Large intestine (tissue), 3 donors: ENCODE measurements at regions not wholly inside any gene's neighbourhood (a gene's known extent, or its start where the extent isn't known, plus 50 kb on each side); places are given as distances from the start of the nearest gene placed in this dataset.
"Not testable (repeated sequence)": the region's sequence is repeated elsewhere in the genome, so short reads cannot be mapped to it uniquely, and the experiment has no call there.

Experiments used
- DNase-seq, 2 donors: peaks; one replicate each; pipeline versions ENCODE4 v3.0.0 to v3.0.0-alpha.2; 2013
- H3K27ac ChIP-seq: one replicate; pipeline ENCODE4 v1.5.1; 2013; ENCODE audit warnings: low read length
- H3K27me3 ChIP-seq: 2 replicates; pipeline ENCODE4 v1.6.1; 2013; ENCODE audit warnings: low read length; ENCODE audit not compliant: control insufficient read depth, insufficient read depth
- H3K36me3 ChIP-seq: 2 replicates; pipeline ENCODE4 v1.6.1; 2013; ENCODE audit warnings: low read length; ENCODE audit not compliant: control insufficient read depth, insufficient read depth
- H3K4me1 ChIP-seq: one replicate; pipeline ENCODE4 v1.6.1; 2013; ENCODE audit warnings: low read length; ENCODE audit not compliant: control insufficient read depth, insufficient read depth
- H3K4me3 ChIP-seq: one replicate; pipeline ENCODE4 v1.5.1; 2013; ENCODE audit warnings: low read length
- H3K9me3 ChIP-seq: one replicate; pipeline ENCODE4 v1.6.1; 2013; ENCODE audit warnings: mild to moderate bottlenecking, low read depth, low read length, moderate library complexity; ENCODE audit not compliant: control insufficient read depth
- WGBS: methylation state at CpG from one replicate; pipeline ENCODE4 v1.1.5; 2013; ENCODE audit warnings: low lambda C conversion rate; ENCODE audit not compliant: insufficient coverage; 5-methylcytosine and 5-hydroxymethylcytosine counted together

DNA sequence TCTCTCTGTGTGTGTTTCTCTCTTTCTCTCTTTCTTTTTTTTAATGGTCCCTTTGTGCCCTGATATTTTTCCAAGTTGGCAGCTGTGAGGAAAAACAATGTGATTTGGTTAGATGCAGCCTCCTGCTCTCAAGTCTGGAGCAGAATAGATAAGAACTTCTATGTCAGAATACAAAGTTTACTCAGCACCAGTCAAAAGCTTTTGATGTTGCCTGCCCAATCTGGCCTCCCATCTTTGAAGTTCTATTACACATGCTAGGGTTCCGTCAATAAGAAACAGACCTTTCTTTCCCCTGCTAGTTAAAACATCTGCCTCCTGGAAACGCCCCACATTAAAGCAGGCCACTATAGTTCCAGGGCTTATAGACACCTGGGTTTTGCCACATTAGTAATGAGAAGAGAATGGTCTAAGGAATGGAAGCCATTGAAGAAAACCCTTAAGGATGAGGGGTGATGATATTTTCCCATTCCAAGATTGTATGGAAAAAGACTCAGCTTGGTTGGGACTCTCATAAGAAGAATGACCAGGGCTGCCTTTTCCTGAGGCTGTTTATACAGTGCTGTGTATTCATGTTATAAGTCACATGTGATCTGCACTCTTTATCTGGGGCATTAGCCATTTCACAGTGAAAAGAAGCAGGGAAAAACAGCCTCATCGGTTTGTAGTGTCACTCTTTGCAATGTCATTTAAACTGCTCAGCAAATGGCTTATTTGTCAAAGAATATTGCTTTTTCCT is 414.7 kb upstream of the PROX1 start:
- H3K36me3 ChIP-seq, result no peaks in the 10 kb centered on the region
- H3K27ac ChIP-seq, result peak overlapping the region; percentile 49
- no peak overlapping the region for H3K4me3 ChIP-seq
- H3K4me1 ChIP-seq, result peaks cover 24% of the 10 kb centered on the region
- WGBS, result 17% methylated on average over 1 of the region's 3 CpGs
- peaks cover 2% of the 10 kb centered on the region for H3K9me3 ChIP-seq
- DNase-seq, result peak; percentile 53 to 77
- no peaks in the 10 kb centered on the region for H3K27me3 ChIP-seq

DNA sequence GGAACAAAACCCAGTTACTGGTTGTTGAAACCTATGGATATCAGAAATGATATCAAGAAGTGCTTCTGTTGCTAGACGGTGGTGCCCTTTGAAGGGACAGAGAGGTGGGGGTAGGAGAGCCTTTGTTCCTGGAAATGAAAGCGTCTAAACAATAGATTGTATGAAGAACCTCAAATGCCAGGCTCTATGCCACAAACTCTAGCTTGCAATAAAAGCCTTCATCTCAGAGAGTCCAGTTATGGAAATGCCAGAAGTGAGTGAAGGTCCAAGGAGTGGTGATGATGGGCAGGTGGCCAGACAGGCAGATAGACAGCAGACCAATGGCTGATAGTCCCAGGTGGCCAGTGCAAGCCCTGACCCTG is 414.1 kb upstream of the PROX1 start:
- Histone ChIP-seq H3K27me3 (no peaks in the 10 kb centered on the region), H3K4me3 (no peak overlapping the region), H3K4me1 (peaks cover 22% of the 10 kb centered on the region), H3K9me3 (peaks cover 2% of the 10 kb centered on the region), H3K27ac (peak overlapping the region; percentile 49), H3K36me3 (no peaks in the 10 kb centered on the region)
- no CpG with 5 or more reads among the region's 2 CpGs for WGBS
- DNase-seq, result no peak

DNA sequence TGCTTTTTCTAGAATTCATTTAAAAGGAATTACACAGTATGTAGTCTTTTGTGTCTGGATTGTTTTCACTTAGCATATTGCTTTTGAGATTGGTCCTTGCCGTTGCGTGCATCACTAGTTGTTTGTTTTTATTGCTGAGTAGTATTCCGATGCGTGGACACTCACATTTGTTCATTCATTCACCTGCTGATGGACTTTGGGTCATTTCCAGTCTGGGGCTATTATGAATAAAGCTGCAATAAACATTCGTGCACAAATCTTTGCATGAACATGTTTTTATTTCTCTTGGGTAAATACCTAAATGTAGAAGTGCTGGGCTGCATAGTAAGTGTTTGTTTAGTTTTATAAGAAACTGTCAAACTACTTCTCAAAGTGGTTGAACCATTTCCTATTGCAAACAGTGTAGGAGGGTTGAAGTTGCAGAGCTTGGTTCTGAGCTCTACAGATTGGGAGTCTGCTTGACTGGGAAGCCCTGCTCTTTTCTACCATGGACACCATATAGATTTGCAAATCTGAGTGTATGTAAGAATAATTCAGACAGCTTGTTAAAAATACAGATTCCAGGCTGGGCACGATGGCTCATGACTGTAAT is 404.7 kb upstream of the PROX1 start:
- WGBS, result 100% methylated on average over 1 of the region's 6 CpGs
- DNase-seq, result no peak
- H3K4me1 ChIP-seq, result peaks cover 20% of the 10 kb centered on the region

DNA sequence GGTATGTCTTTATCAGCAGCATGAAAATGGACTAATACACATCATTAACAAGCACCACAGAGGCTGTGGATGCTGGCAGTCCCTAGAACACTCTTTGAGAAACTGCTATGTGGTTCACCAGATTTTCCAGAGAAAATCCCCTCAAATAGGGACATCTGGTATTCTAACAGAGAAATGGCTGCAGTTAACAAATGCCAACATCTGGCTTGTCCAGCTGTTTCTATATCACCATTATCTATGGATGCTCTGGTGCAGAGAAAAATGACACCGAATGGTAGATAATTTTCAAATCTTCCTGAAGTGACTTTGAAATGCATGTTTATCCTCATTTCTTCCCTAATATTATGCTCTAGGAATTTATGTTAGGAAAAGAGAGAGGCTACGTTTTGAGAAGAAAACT is 403.5 kb upstream of the PROX1 start:
- H3K9me3 ChIP-seq, result no peaks in the 10 kb centered on the region
- H3K4me1 ChIP-seq, result peaks cover 20% of the 10 kb centered on the region
- H3K27me3 ChIP-seq, result no peaks in the 10 kb centered on the region
- no peak overlapping the region for H3K4me3 ChIP-seq
- DNase-seq, result no peak
- WGBS, result no CpG with 5 or more reads among the region's 2 CpGs
- H3K36me3 ChIP-seq, result no peaks in the 10 kb centered on the region
- H3K27ac ChIP-seq, result no peak overlapping the region

More for the DNA sequence above, 404.7 kb upstream of the PROX1 start:
- H3K9me3 ChIP-seq, result peaks cover 4% of the 10 kb centered on the region
- no peak overlapping the region for H3K4me3 ChIP-seq
- H3K36me3 ChIP-seq, result no peaks in the 10 kb centered on the region
- H3K27ac ChIP-seq, result no peak overlapping the region
- H3K27me3 ChIP-seq, result no peaks in the 10 kb centered on the region

DNA sequence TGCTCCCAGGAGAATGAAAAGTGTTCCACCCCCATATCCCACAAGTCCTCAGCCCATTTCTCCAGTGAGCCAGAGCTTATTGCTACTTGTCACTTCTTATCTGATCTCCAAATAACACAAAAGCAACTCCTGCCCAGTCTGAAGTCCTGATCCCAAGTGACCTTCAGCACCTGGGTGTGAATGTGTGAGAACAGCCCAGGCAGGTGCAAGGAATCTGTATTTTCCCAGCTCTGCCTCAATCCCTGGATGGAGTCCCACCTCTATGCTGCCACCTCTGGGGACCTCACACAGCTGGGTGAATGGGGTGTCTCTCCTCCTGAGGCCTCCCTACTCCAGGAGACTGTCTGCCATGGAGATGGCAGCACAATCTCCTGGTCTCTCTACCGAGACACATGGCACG is 402.4 kb upstream of the PROX1 start:
- Histone ChIP-seq H3K27ac (peak overlapping the region; percentile 31), H3K36me3 (no peaks in the 10 kb centered on the region), H3K4me3 (no peak overlapping the region), H3K27me3 (no peaks in the 10 kb centered on the region), H3K9me3 (no peaks in the 10 kb centered on the region), H3K4me1 (peaks cover 20% of the 10 kb centered on the region)
- WGBS, result no CpG with 5 or more reads among the region's 2 CpGs
- peak; percentile 26 to 72 for DNase-seq

DNA sequence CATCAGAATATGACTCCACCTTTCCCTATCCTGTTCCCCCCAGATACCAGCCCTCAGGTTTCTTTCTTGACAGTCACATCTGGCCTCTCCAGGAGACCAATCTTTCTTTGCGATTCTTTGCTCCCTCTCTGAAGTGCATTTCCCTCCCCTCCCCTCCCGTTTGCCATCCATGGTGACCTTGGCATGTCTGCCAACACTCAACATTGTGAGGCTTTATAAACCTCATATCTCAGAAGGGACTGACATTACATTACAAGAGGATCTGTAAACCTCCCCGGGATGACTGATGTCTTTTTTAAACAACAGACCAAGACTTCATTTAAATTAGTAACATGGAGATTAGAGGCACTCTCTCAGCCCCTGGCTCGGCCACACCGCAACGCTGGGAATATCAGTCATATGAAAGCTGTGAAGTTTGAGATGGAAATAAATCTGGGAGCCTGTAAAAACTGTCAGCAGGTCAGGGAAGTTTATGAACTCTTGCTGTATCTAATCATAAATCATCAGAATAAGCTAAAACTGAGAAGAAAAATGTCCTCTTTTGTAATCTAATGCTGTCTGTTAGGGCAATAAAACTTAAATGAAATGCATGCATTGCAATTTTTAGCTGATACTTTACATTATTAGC is 401.7 kb upstream of the PROX1 start:
- Histone ChIP-seq H3K4me1 (peaks cover 20% of the 10 kb centered on the region), H3K27ac (peak overlapping the region; percentile 31), H3K36me3 (no peaks in the 10 kb centered on the region), H3K4me3 (no peak overlapping the region), H3K9me3 (no peaks in the 10 kb centered on the region), H3K27me3 (no peaks in the 10 kb centered on the region)
- peak in 1 of 2 donors; percentile 51 for DNase-seq
- WGBS, result 30% methylated on average over 4 of the region's 6 CpGs

DNA sequence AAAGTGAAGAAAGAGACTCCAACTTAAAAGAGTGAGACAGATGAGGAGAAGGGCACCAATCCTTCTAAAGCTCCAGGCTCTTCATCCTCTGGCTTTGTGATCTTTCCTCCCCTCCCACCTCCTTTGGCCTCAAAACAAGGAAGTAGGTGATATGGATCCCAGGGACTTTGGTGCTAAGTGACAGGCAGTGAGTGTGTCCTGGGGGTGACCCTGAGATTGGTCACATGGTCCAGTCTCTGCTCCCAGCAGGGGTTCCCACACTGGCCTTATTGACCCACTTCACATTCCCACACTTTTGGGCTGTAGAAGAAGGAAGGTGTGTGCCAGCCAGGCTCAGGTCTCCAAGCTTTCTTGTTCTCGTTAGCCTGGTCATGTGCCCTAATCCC is 401.2 kb upstream of the PROX1 start:
- no CpG with 5 or more reads among the region's 1 CpG for WGBS
- Histone ChIP-seq H3K27me3 (no peaks in the 10 kb centered on the region), H3K27ac (no peak overlapping the region), H3K9me3 (no peaks in the 10 kb centered on the region), H3K4me1 (peaks cover 20% of the 10 kb centered on the region), H3K4me3 (no peak overlapping the region), H3K36me3 (no peaks in the 10 kb centered on the region)
- peak; percentile 39 to 71 for DNase-seq

DNA sequence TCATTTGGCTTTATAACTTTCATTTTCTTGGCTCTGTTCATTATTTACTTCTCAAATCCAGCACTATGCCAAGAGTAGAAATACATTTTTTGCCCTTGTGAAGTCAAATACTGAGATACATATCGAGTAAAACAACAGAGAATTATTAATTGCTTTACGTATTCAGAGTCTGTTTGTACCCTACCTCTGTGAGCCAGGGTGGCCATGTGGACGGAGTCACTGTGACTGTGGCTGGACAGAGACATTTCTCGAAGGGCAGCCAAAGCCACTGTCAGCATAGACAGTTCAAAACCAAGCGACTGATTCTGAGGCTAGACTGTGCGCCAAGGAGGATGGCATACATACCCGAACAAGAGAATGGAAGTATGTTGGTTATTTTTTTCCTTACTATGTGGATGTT is 391.0 kb upstream of the PROX1 start:
- H3K27me3 ChIP-seq, result no peaks in the 10 kb centered on the region
- no peak for DNase-seq
- H3K9me3 ChIP-seq, result no peaks in the 10 kb centered on the region
- H3K36me3 ChIP-seq, result no peaks in the 10 kb centered on the region
- H3K4me3 ChIP-seq, result no peak overlapping the region
- H3K4me1 ChIP-seq, result no peaks in the 10 kb centered on the region
- 100% methylated on average over 2 of the region's 7 CpGs for WGBS
- no peak overlapping the region for H3K27ac ChIP-seq

DNA sequence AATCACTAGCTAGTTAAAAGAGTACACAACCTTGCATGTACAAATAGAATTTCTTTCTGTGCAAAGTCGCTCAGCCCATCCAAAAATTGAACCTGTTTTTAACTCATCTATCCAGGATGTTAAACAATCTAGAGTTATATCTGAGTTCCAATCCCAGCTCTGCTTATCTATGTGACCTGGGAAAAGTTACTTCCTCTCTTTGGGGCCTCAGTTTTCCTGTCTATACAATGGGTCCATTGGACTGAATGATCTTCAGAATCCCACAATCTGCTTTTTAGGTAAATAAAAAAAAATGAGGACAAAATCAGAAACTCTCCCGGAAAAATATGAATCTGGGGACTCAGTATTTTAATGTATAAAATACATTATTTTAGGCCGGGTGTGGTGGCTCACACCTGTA is 389.5 kb upstream of the PROX1 start:
- DNase-seq, result no peak
- H3K9me3 ChIP-seq, result no peaks in the 10 kb centered on the region
- H3K4me3 ChIP-seq, result no peak overlapping the region
- no peaks in the 10 kb centered on the region for H3K27me3 ChIP-seq
- no peaks in the 10 kb centered on the region for H3K36me3 ChIP-seq
- H3K27ac ChIP-seq, result no peak overlapping the region
- no peaks in the 10 kb centered on the region for H3K4me1 ChIP-seq
- WGBS, result 92% methylated on average over 2 of the region's 3 CpGs

DNA sequence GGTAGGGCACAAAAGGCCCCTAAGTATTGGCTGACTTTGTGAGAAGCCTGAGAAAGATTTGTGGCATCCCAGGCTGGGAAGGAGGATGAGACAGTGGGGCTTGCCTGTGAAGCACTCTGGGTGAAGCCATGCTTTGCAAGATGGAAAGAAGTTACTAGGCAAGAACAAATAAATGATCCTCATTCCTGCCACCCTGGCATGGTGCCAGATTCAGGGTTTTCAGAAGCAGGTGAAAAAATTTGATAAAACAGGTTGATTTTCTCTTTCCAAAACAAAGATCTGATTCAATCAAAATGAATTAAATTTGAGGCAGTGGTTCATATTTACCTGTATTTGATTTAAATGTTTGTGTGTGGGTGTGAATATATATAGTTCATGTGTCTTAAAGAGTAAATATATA is 386.9 kb upstream of the PROX1 start:
- no peaks in the 10 kb centered on the region for H3K9me3 ChIP-seq
- H3K4me1 ChIP-seq, result peaks cover 1% of the 10 kb centered on the region
- no peak overlapping the region for H3K27ac ChIP-seq
- no peaks in the 10 kb centered on the region for H3K27me3 ChIP-seq
- H3K36me3 ChIP-seq, result no peaks in the 10 kb centered on the region
- DNase-seq, result no peak
- no peak overlapping the region for H3K4me3 ChIP-seq

DNA sequence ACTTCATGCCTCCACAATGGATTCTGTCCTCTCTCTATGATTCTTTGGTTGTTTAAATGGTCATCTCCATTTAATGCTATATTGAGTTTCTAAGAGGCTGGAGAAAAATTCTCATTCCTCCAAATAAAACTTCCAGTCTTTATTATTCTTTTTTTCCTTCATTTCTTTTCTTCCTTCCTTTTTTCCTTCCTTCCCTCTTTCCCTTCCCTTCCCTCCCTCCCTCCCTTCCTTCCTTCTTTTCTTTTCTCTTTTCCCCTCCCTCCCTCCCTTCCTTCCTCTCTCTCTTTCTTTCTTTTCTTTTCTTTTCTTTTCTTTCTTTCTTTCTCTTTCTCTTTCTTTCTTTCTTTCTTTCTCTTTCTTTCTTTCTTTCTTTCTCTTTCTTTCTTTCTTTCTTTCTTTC is 386.1 kb upstream of the PROX1 start:
- not testable (repeated sequence) for H3K36me3 ChIP-seq, H3K27me3 ChIP-seq, DNase-seq, H3K4me1 ChIP-seq, H3K9me3 ChIP-seq, H3K4me3 ChIP-seq, H3K27ac ChIP-seq
